Neural cell (in vitro differentiated cells): ENCODE measurements at regions not wholly inside any gene's neighbourhood (a gene's known extent, or its start where the extent isn't known, plus 50 kb on each side); places are given as distances from the start of the nearest gene placed in this dataset.
"Not testable (repeated sequence)": the region's sequence is repeated elsewhere in the genome, so short reads cannot be mapped to it uniquely, and the experiment has no call there.

Experiments used
- H2AFZ ChIP-seq: fragments of 200-600, 300-800 bp; sonication (generic), shearing (Covaris generic); 2 replicates; pipeline ENCODE4 v1.6.0; 2014; ENCODE audit warnings: low read depth, mild to moderate bottlenecking, antibody characterized with exemption, low read length, moderate library complexity
- H3F3A ChIP-seq: fragments of 200-600 bp; shearing (Covaris generic); 2 replicates; pipeline ENCODE4 v1.6.1; 2016; ENCODE audit warnings: mild to moderate bottlenecking, moderate library complexity, mixed read lengths, antibody characterized with exemption, low read length; ENCODE audit not compliant: insufficient read depth, poor library complexity, severe bottlenecking
- H3K27ac ChIP-seq: fragments of 200-600, 300-800 bp; sonication (generic), shearing (Covaris generic); 2 replicates; pipeline ENCODE4 v1.5.1; 2014; ENCODE audit warnings: mild to moderate bottlenecking, low read length, moderate library complexity
- H3K27me3 ChIP-seq: fragments of 300-800, 200-600 bp; sonication (generic), shearing (Covaris generic); 2 replicates; pipeline ENCODE4 v1.6.0; 2014; ENCODE audit warnings: mild to moderate bottlenecking, low read depth, low read length, moderate library complexity; ENCODE audit not compliant: insufficient read depth
- H3K36me3 ChIP-seq: fragments of 300-800, 200-600 bp; sonication (generic), shearing (Covaris generic); 2 replicates; pipeline ENCODE4 v1.5.1; 2014; ENCODE audit warnings: mild to moderate bottlenecking, antibody characterized with exemption, low read length, moderate library complexity; ENCODE audit not compliant: insufficient read depth
- H3K4me2 ChIP-seq: fragments of 300-800, 200-600 bp; sonication (generic), shearing (Covaris generic); 2 replicates; pipeline ENCODE4 v1.6.0; 2014; ENCODE audit warnings: mild to moderate bottlenecking, low read length
- H3K4me3 ChIP-seq: fragments of 300-800, 200-600 bp; sonication (generic), shearing (Covaris generic); 2 replicates; pipeline ENCODE4 v1.5.1; 2014; ENCODE audit warnings: mild to moderate bottlenecking, low read length, moderate library complexity
- H3K79me2 ChIP-seq: fragments of 200-600 bp; shearing (Covaris generic); replicated peaks from 2 replicates; pipeline ENCODE4 v1.6.0; 2014; ENCODE audit warnings: mild to moderate bottlenecking, low read length, moderate library complexity; ENCODE audit not compliant: insufficient read depth
- H3K9ac ChIP-seq: fragments of 300-800, 200-600 bp; sonication (generic), shearing (Covaris generic); 2 replicates; pipeline ENCODE4 v1.6.1; 2016; ENCODE audit warnings: mild to moderate bottlenecking, low read length, mixed read lengths
- H3K9me2 ChIP-seq: fragments of 200-600 bp; shearing (Covaris generic); 2 replicates; pipeline ENCODE4 v1.6.1; 2016; ENCODE audit warnings: mild to moderate bottlenecking, low read length, mixed read lengths; ENCODE audit not compliant: insufficient read depth
- H3K9me3 ChIP-seq: fragments of 200-600, 300-800 bp; sonication (generic), shearing (Covaris generic); 2 replicates; pipeline ENCODE4 v1.6.1; 2016; ENCODE audit warnings: mild to moderate bottlenecking, mixed run types, low read length, moderate library complexity, mixed read lengths
- H4K20me1 ChIP-seq: fragments of 200-600 bp; shearing (Covaris generic); 2 replicates; pipeline ENCODE4 v1.6.1; 2016; ENCODE audit warnings: mild to moderate bottlenecking, mixed run types; ENCODE audit not compliant: insufficient read depth
- EP300 ChIP-seq: fragments of 450-650 bp; conservative IDR thresholded peaks from 2 replicates; pipeline ENCODE4 v1.6.1; 2014; ENCODE audit warnings: antibody characterized with exemption, mild to moderate bottlenecking, moderate library complexity; ENCODE audit not compliant: poor library complexity, severe bottlenecking
- EZH2 ChIP-seq: fragments of 200-600, 300-800 bp; shearing (Covaris generic), sonication (generic); IDR thresholded peaks from 2 replicates; pipeline ENCODE4 v1.6.1; 2014; ENCODE audit warnings: antibody characterized with exemption, low read length, borderline replicate concordance, mild to moderate bottlenecking; ENCODE audit not compliant: insufficient read depth, poor library complexity, severe bottlenecking
- MXI1 ChIP-seq: fragments of 450-650 bp; conservative IDR thresholded peaks from 2 replicates; pipeline ENCODE4 v1.6.1; 2014; ENCODE audit warnings: antibody characterized with exemption, mild to moderate bottlenecking; ENCODE audit not compliant: poor library complexity, severe bottlenecking
- POLR2AphosphoS5 ChIP-seq: IDR thresholded peaks from 2 replicates; pipeline ENCODE4 v1.6.1; 2012
- RAD21 ChIP-seq: fragments of 450-650 bp; conservative IDR thresholded peaks from 2 replicates; pipeline ENCODE4 v1.6.1; 2014; ENCODE audit warnings: antibody characterized with exemption, mild to moderate bottlenecking, moderate library complexity
- SMC3 ChIP-seq: fragments of 450-650 bp; conservative IDR thresholded peaks from 2 replicates; pipeline ENCODE4 v1.6.1; 2014; ENCODE audit warnings: antibody characterized with exemption, mild to moderate bottlenecking, moderate library complexity; ENCODE audit not compliant: poor library complexity
- TAF1 ChIP-seq: IDR thresholded peaks from 2 replicates; pipeline ENCODE4 v1.6.1; 2012; ENCODE audit warnings: low read depth
- TF ChIP-seq, protein P1 (sequence below): fragments of 450-650 bp; IDR thresholded peaks from 2 replicates; pipeline ENCODE4 v1.5.1; 2014; ENCODE audit warnings: antibody characterized with exemption, mild to moderate bottlenecking, moderate library complexity; ENCODE audit not compliant: poor library complexity, severe bottlenecking
- TF ChIP-seq, protein P2 (sequence below): IDR thresholded peaks from 2 replicates; pipeline ENCODE4 v1.6.1; 2012; ENCODE audit warnings: borderline replicate concordance

DNA sequence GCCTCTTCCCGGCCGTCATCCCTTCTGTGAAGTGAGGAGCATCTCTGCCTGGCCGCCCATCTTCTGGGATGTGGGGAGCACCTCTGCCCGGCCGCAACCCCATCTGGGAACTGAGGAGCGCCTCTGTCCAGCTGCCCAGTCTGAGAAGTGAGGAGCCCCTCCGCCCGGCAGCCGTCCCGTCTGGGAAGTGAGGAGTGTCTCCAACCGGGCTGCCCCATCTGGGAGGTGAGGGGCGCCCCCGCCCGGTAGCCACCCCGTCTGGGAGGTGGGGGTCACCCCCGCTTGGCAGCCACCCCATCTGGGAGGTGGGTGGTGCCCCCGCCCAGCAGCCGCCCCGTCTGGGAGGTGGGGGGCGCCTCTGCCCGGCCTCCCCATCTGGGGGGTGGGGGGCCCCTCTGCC lies 142.3 kb downstream of the LAS1L start:
- Histone ChIP-seq H3F3A (no peaks in the 10 kb centered on the region), H4K20me1 (no peaks in the 10 kb centered on the region), H3K27me3 (no peaks in the 10 kb centered on the region), H3K79me2 (no peaks in the 10 kb centered on the region), H2AFZ (no peak overlapping the region), H3K27ac (no peak overlapping the region), H3K9ac (no peak overlapping the region), H3K4me2 (no peak overlapping the region), H3K9me3 (no peaks in the 10 kb centered on the region), H3K9me2 (no peaks in the 10 kb centered on the region), H3K4me3 (no peak overlapping the region), H3K36me3 (no peaks in the 10 kb centered on the region)
- TF ChIP-seq SMC3 (no peak), TAF1 (no peak), RAD21 (no peak), EP300 (no peak), POLR2AphosphoS5 (no peak), EZH2 (no peak), MXI1 (no peak)
- TF ChIP-seq, protein P1, sequence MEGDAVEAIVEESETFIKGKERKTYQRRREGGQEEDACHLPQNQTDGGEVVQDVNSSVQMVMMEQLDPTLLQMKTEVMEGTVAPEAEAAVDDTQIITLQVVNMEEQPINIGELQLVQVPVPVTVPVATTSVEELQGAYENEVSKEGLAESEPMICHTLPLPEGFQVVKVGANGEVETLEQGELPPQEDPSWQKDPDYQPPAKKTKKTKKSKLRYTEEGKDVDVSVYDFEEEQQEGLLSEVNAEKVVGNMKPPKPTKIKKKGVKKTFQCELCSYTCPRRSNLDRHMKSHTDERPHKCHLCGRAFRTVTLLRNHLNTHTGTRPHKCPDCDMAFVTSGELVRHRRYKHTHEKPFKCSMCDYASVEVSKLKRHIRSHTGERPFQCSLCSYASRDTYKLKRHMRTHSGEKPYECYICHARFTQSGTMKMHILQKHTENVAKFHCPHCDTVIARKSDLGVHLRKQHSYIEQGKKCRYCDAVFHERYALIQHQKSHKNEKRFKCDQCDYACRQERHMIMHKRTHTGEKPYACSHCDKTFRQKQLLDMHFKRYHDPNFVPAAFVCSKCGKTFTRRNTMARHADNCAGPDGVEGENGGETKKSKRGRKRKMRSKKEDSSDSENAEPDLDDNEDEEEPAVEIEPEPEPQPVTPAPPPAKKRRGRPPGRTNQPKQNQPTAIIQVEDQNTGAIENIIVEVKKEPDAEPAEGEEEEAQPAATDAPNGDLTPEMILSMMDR, result no peak
- TF ChIP-seq, protein P2, sequence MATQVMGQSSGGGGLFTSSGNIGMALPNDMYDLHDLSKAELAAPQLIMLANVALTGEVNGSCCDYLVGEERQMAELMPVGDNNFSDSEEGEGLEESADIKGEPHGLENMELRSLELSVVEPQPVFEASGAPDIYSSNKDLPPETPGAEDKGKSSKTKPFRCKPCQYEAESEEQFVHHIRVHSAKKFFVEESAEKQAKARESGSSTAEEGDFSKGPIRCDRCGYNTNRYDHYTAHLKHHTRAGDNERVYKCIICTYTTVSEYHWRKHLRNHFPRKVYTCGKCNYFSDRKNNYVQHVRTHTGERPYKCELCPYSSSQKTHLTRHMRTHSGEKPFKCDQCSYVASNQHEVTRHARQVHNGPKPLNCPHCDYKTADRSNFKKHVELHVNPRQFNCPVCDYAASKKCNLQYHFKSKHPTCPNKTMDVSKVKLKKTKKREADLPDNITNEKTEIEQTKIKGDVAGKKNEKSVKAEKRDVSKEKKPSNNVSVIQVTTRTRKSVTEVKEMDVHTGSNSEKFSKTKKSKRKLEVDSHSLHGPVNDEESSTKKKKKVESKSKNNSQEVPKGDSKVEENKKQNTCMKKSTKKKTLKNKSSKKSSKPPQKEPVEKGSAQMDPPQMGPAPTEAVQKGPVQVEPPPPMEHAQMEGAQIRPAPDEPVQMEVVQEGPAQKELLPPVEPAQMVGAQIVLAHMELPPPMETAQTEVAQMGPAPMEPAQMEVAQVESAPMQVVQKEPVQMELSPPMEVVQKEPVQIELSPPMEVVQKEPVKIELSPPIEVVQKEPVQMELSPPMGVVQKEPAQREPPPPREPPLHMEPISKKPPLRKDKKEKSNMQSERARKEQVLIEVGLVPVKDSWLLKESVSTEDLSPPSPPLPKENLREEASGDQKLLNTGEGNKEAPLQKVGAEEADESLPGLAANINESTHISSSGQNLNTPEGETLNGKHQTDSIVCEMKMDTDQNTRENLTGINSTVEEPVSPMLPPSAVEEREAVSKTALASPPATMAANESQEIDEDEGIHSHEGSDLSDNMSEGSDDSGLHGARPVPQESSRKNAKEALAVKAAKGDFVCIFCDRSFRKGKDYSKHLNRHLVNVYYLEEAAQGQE, result no peak

DNA sequence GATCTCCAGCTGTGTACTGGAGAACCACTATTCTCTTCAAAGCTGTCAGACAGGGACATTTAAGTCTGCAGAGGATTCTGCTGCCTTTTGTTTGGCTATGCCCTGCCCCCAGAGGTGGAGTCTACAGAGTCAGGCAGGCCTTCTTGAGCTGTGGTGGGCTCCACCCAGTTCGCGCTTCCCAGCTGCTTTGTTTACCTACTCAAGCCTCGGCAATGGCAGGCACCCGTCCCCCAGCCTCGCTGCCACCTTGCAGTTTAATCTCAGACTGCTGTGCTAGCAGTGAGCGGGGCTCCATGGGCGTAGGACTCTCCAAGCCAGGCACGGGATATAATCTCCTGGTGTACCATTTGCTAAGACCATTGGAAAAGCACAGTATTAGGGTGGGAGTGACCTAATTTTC lies 145.5 kb downstream of the LAS1L start:
- not testable (repeated sequence) for H4K20me1 ChIP-seq, H3K9me3 ChIP-seq, H3K79me2 ChIP-seq

More for the DNA sequence above, 145.5 kb downstream of the LAS1L start:
- not testable (repeated sequence) for H3K4me3 ChIP-seq, H2AFZ ChIP-seq, H3K27ac ChIP-seq, H3K9ac ChIP-seq, H3K4me2 ChIP-seq, H3F3A ChIP-seq, H3K27me3 ChIP-seq, H3K36me3 ChIP-seq, H3K9me2 ChIP-seq
